Caco-2 (cell line): ENCODE measurements at regions not wholly inside any gene's neighbourhood (a gene's known extent, or its start where the extent isn't known, plus 50 kb on each side); places are given as distances from the start of the nearest gene placed in this dataset.

ENCODE experiments used
- BruUV-seq: library from RNA; stranded (reverse); fragments of 400-500 nt; replicated peaks from 2 replicates; lab custom pipeline; 2021; lab: Mats Ljungman, UMichigan
- CTCF ChIA-PET: fragments of 300-600 bp; sonication (Branson Sonifier 250); formaldehyde crosslinking; loops from one replicate; lab custom pipeline; 2022; ENCODE audit warnings: antibody characterized with exemption; lab: Charles Lee
- POLR2A ChIA-PET: fragments of 300-600 bp; sonication (Branson Sonifier 250); formaldehyde crosslinking; loops from one replicate; lab custom pipeline; 2022; ENCODE audit warnings: antibody characterized with exemption; lab: Charles Lee
- DNase-seq, 2 experiments: peaks; one replicate each; pipeline versions ENCODE4 v3.0.0 to v3.0.0-alpha.2; 2020 to 2022
- H3K27me3 ChIP-seq: replicated peaks from 2 replicates; pipeline ENCODE4 v1.6.0; 2011; ENCODE audit warnings: low read length; ENCODE audit not compliant: control insufficient read depth, insufficient read depth
- H3K36me3 ChIP-seq: 2 replicates; pipeline ENCODE4 v1.5.1; 2011; ENCODE audit warnings: low read length; ENCODE audit not compliant: control insufficient read depth, insufficient read depth
- H3K4me1 ChIP-seq: fragments of 250-450 bp; sonication (Bioruptor Pico); 2 replicates; pipeline ENCODE4 v1.5.1; 2020; ENCODE audit warnings: mild to moderate bottlenecking
- H3K4me3 ChIP-seq: 2 replicates; pipeline ENCODE4 v1.5.1; 2011; ENCODE audit warnings: low read depth, mild to moderate bottlenecking, control low read depth, low read length
- H3K9me3 ChIP-seq: fragments of 250-450 bp; sonication (Bioruptor Pico); 2 replicates; pipeline ENCODE4 v1.5.1; 2020; ENCODE audit warnings: mild to moderate bottlenecking, moderate library complexity
- H3K27ac Mint-ChIP-seq: one replicate; pipeline ENCODE4 v1.8.0; 2022; ENCODE audit warnings: mixed read lengths; ENCODE audit not compliant: unreplicated experiment
- H3K27me3 Mint-ChIP-seq: one replicate; pipeline ENCODE4 v1.8.0; 2022; ENCODE audit warnings: mixed read lengths; ENCODE audit not compliant: insufficient read depth, unreplicated experiment
- H3K36me3 Mint-ChIP-seq: one replicate; pipeline ENCODE4 v1.8.0; 2022; ENCODE audit warnings: mild to moderate bottlenecking, mixed read lengths; ENCODE audit not compliant: insufficient read depth, unreplicated experiment
- H3K4me1 Mint-ChIP-seq: one replicate; pipeline ENCODE4 v1.8.0; 2022; ENCODE audit warnings: low read depth, mixed read lengths; ENCODE audit not compliant: unreplicated experiment
- H3K4me3 Mint-ChIP-seq: one replicate; pipeline ENCODE4 v1.8.0; 2022; ENCODE audit warnings: mild to moderate bottlenecking, moderate library complexity, mixed read lengths; ENCODE audit not compliant: unreplicated experiment
- H3K9me3 Mint-ChIP-seq: one replicate; pipeline ENCODE4 v1.8.0; 2022; ENCODE audit warnings: mixed read lengths; ENCODE audit not compliant: unreplicated experiment
- CTCF ChIP-seq, 2 experiments: fragments of 200-600 bp in 1 of 2; IDR thresholded peaks; 1 replicate in 1 of 2; 2 replicates in 1 of 2; pipeline versions ENCODE4 v1.5.1 to v1.8.0; 2011 to 2022; ENCODE audit warnings: antibody characterized with exemption in 1 of 2, control low read depth in 1 of 2, inconsistent platforms in 1 of 2, low read depth in 1 of 2, low read length in 1 of 2, mild to moderate bottlenecking in 1 of 2, moderate library complexity in 1 of 2; ENCODE audit not compliant: insufficient read depth in 1 of 2, severe bottlenecking in 1 of 2, unreplicated experiment in 1 of 2
- intact Hi-C: fragments of 100-400 bp; cut with micrococcal nuclease; formaldehyde crosslinking; loops from one replicate; pipeline ENCODE4 v1.10.0; 2022; ENCODE audit not compliant: unreplicated experiment

DNA sequence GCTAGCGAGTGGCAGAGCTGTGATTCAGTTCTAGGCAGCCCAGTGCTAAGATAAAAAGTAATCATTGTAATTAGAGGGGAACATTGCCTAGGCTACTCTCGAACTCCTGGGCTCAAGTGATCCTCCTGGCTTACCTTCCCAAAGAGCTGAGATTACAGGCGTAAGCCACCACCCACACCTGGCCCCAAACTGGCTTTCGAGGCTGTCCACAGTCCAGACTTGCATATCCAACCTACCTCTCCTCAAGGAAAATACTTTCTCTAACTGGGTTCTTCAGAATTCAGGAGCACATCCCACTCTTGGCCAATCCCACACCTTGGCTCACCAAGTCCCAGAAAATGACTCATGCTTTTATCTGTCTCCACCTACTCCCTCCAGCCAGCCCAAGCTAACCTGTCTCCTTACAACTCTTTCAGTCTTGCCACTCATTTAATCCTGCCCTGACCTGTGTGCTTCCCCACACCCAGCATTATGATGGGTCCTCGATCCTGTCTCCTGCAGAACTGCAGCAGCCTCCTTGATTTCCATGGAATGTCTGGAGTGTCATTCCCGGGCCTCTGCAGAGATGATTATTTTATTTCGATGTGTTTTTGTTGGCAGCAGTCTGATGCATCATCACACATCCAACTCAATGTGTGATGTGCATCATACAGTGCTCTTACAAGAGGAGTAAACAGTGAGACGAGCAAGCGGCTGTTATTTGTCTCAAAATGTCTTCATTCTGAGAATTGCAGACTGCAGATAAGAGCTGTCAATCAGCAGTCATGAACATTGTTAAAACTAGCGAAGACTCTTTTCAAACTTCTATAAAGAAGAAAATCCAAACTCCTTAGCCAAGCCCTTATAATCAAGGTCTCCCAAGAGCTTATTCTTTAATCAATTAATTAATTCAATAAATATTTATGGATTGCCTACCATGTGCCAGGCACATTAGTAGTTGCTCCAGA, 167.3 kb downstream of the SEC61B start:
- H3K4me1 Mint-ChIP-seq: no peaks in the 10 kb centered on the region
- H3K4me3 Mint-ChIP-seq: no peak overlapping the region
- H3K36me3 ChIP-seq: no peaks in the 10 kb centered on the region
- no peak overlapping the region for H3K4me3 ChIP-seq
- no peaks in the 10 kb centered on the region for H3K4me1 ChIP-seq
- H3K27ac Mint-ChIP-seq: no peak overlapping the region
- H3K36me3 Mint-ChIP-seq: no peaks in the 10 kb centered on the region
- H3K27me3 Mint-ChIP-seq: peaks cover 2% of the 10 kb centered on the region
- no TSS peak for BruUV-seq
- TF ChIP-seq CTCF (IDR thresholded peaks at IDR 0.05; ENCODE audit: insufficient read depth in 1 of 2, low read depth in 1 of 2, low read length in 1 of 2, severe bottlenecking in 1 of 2, unreplicated experiment in 1 of 2): no peak
- ChIA-PET CTCF (no interaction called here), POLR2A (interaction anchor here (0.6 kb wide), 1 partner anchor 10 kb away, joined by 3 read pairs; no protein-coding TSS in a partner anchor)
- DNase-seq: no peak
- H3K9me3 ChIP-seq: no peaks in the 10 kb centered on the region
- H3K27me3 ChIP-seq: no peaks in the 10 kb centered on the region
- intact Hi-C loops: no loop called here
- H3K9me3 Mint-ChIP-seq: no peaks in the 10 kb centered on the region

DNA sequence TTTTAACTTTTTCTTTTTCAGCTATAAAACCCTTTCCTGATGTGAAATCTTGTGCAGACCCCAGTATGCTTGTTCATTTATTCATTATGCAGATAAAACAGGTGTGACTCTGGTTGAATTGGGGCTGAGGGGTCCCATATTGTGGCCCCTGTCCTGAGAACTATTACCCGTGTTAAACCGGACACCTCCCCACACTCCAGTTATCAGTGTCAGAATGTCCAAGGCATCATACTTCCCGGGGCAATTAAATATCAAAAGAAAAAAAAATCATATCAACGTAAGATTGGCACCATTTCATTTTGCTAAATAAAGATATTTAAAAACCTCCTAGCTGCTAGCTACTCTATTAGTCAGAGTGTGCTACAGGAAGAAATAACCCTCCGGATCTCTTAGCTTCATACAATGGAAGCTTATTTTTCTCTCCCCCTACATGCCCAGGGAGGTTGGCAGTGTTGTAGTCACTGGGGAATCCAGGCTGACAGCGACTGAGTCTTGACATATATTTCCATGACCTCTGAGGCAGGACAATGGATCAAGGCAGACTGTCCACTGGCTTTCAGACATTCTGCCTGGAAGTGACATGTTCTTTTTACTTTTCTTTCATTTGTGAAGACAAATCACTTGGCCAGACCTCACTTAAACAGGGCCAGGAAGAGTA, 170.0 kb downstream of the SEC61B start:
- Histone ChIP-seq H3K4me1 (no peaks in the 10 kb centered on the region), H3K4me3 (no peak overlapping the region), H3K27me3 (no peaks in the 10 kb centered on the region), H3K36me3 (no peaks in the 10 kb centered on the region), H3K9me3 (no peaks in the 10 kb centered on the region)
- H3K27me3 Mint-ChIP-seq: peaks cover 6% of the 10 kb centered on the region
- TF ChIP-seq CTCF (IDR thresholded peaks at IDR 0.05; ENCODE audit: insufficient read depth in 1 of 2, low read depth in 1 of 2, low read length in 1 of 2, severe bottlenecking in 1 of 2, unreplicated experiment in 1 of 2): no peak
- no peaks in the 10 kb centered on the region for H3K36me3 Mint-ChIP-seq
- H3K4me3 Mint-ChIP-seq: no peak overlapping the region
- H3K4me1 Mint-ChIP-seq: no peaks in the 10 kb centered on the region
- H3K27ac Mint-ChIP-seq: no peak overlapping the region
- ChIA-PET CTCF (no interaction called here), POLR2A (no interaction called here)
- H3K9me3 Mint-ChIP-seq: peaks cover 8% of the 10 kb centered on the region
- intact Hi-C loops: no loop called here
- no peak for DNase-seq
- no TSS peak for BruUV-seq

GRCh38 chr9:99392986-99393385, 170.9 kb downstream of the SEC61B start:
- no peaks in the 10 kb centered on the region for H3K27me3 ChIP-seq
- Mint-ChIP-seq H3K27me3 (peaks cover 6% of the 10 kb centered on the region), H3K4me1 (no peaks in the 10 kb centered on the region), H3K9me3 (peaks cover 8% of the 10 kb centered on the region), H3K4me3 (no peak overlapping the region), H3K27ac (no peak overlapping the region), H3K36me3 (no peaks in the 10 kb centered on the region)
- intact Hi-C loops: no loop called here
- no TSS peak for BruUV-seq
- no peak for DNase-seq
- POLR2A ChIA-PET: no interaction called here
- no peaks in the 10 kb centered on the region for H3K4me1 ChIP-seq
- H3K36me3 ChIP-seq: no peaks in the 10 kb centered on the region
- no peaks in the 10 kb centered on the region for H3K9me3 ChIP-seq
- no peak for TF ChIP-seq CTCF (IDR thresholded peaks at IDR 0.05; ENCODE audit: insufficient read depth in 1 of 2, low read depth in 1 of 2, low read length in 1 of 2, severe bottlenecking in 1 of 2, unreplicated experiment in 1 of 2)
- no peak overlapping the region for H3K4me3 ChIP-seq
- CTCF ChIA-PET: no interaction called here
